Anterior cingulate cortex (tissue), 58 donors: ENCODE measurements at regions not wholly inside any gene's neighbourhood (a gene's known extent, or its start where the extent isn't known, plus 50 kb on each side); places are given as distances from the start of the nearest gene placed in this dataset.

ENCODE experiments used
- DNase-seq, 58 donors: peaks; one replicate each; lab custom pipeline; 2025; lab: John Stamatoyannopoulos, UW

GRCh38 chr3:124674336-124674735 lies 55.9 kb upstream of the UMPS start:
- no peak for DNase-seq

- no peak for DNase-seq
Observed at GRCh38 chr3:124676236-124676635, 54.0 kb upstream of the UMPS start.

GRCh38 chr3:124679048-124679638 lies 51.1 kb upstream of the UMPS start:
- no peak for DNase-seq
